ENCODE measurements at regions not wholly inside any gene's neighbourhood (a gene's known extent, or its start where the extent isn't known, plus 50 kb on each side); places are given as distances from the start of the nearest gene placed in this dataset.
"Not testable (repeated sequence)": the region's sequence is repeated elsewhere in the genome, so short reads cannot be mapped to it uniquely, and the experiment has no call there.

- DNase-seq: no peak
These were observed 90.3 kb upstream of the ERCC6L2 start for GRCh38 chr9:95785209-95785608.

- DNase-seq: no peak
These were observed 91.2 kb upstream of the ERCC6L2 start for GRCh38 chr9:95784318-95784717.

- DNase-seq: no peak
These were observed 92.0 kb upstream of the ERCC6L2 start for GRCh38 chr9:95783426-95783975.

GRCh38 chr9:95780751-95781150 is 94.7 kb upstream of the ERCC6L2 start:
- no peak for DNase-seq

- no peak for DNase-seq
These were observed 95.4 kb upstream of the ERCC6L2 start for GRCh38 chr9:95780121-95780520.

GRCh38 chr9:95779597-95779996 is 95.9 kb upstream of the ERCC6L2 start:
- DNase-seq: not testable (repeated sequence)

GRCh38 chr9:95778957-95779356 is 96.5 kb upstream of the ERCC6L2 start:
- no peak for DNase-seq

- DNase-seq: no peak
These were observed 98.4 kb upstream of the ERCC6L2 start for GRCh38 chr9:95777136-95777535.

- no peak for DNase-seq
These were observed 99.3 kb upstream of the ERCC6L2 start for GRCh38 chr9:95776176-95776575.

- DNase-seq: no peak
These were observed 100.3 kb upstream of the ERCC6L2 start for GRCh38 chr9:95775191-95775590.

GRCh38 chr9:95773053-95773418 is 102.5 kb upstream of the ERCC6L2 start:
- no peak for DNase-seq

- DNase-seq: peak in 8 of 56 donors; percentile 3 to 38 (median 8)
These were observed 103.0 kb upstream of the ERCC6L2 start for GRCh38 chr9:95772320-95773052.

- DNase-seq: peak in 32 of 56 donors; percentile 2 to 60 (median 16)
These were observed 103.8 kb upstream of the ERCC6L2 start for GRCh38 chr9:95771556-95772246.

GRCh38 chr9:95770653-95771131 is 104.8 kb upstream of the ERCC6L2 start:
- no peak for DNase-seq

GRCh38 chr9:95769909-95770433 is 105.5 kb upstream of the ERCC6L2 start:
- DNase-seq: no peak

GRCh38 chr9:95769473-95769872 is 106.0 kb upstream of the ERCC6L2 start:
- no peak for DNase-seq

- DNase-seq: no peak
These were observed 108.6 kb upstream of the ERCC6L2 start for GRCh38 chr9:95766906-95767305.

GRCh38 chr9:95764533-95765319 is 110.8 kb upstream of the ERCC6L2 start:
- no peak for DNase-seq

- DNase-seq: no peak
These were observed 111.5 kb upstream of the ERCC6L2 start for GRCh38 chr9:95763983-95764382.

- no peak for DNase-seq
These were observed 112.5 kb upstream of the ERCC6L2 start for GRCh38 chr9:95763006-95763405.

GRCh38 chr9:95762322-95762721 is 113.2 kb upstream of the ERCC6L2 start:
- no peak for DNase-seq

GRCh38 chr9:95760791-95761190 is 114.7 kb upstream of the ERCC6L2 start:
- no peak for DNase-seq
